HepG2 (cell line): ENCODE measurements at regions not wholly inside any gene's neighbourhood (a gene's known extent, or its start where the extent isn't known, plus 50 kb on each side); places are given as distances from the start of the nearest gene placed in this dataset.

Experiments
- ATAC-seq: fragments of 200-7000 bp; cut with Tn5 transposase; 3 replicates; pipeline ENCODE4 v1.9.1; 2020; ENCODE audit warnings: mild to moderate bottlenecking, moderate library complexity
- BruUV-seq: library from RNA; stranded (reverse); fragments of 400-500 nt; replicated peaks from 2 replicates; lab custom pipeline; 2021; lab: Mats Ljungman, UMichigan
- CTCF ChIA-PET: fragments of 300-600 bp; formaldehyde crosslinking; extraction: SDS; loops from one replicate; lab custom pipeline; 2021; ENCODE audit warnings: low total read pairs, inconsistent platforms, low intra/inter-chr PET ratio; lab: Yijun Ruan, JAX
- POLR2A ChIA-PET: fragments of 350-600 bp; sonication (Branson Sonifier 250); formaldehyde crosslinking; loops from one replicate; lab custom pipeline; 2020; ENCODE audit warnings: antibody characterized with exemption, inconsistent platforms; lab: Yijun Ruan, JAX
- DNase-seq: peaks from one replicate; pipeline ENCODE4 v3.0.0-alpha.2; 2015; ENCODE audit warnings: low spot score
- FAIRE-seq: peaks from 3 replicates; lab custom pipeline; 2011; peaks lifted over from hg19 to GRCh38; lab: Jason Lieb, UNC
- H2AFZ ChIP-seq: one replicate; pipeline ENCODE4 v1.6.1; 2011; ENCODE audit warnings: low read length, inconsistent platforms
- H3K27ac ChIP-seq: fragments of 300-600 bp; 3 replicates; pipeline ENCODE4 v1.8.0; 2011; ENCODE audit warnings: mixed run types, mild to moderate bottlenecking, mixed read lengths, low read length, inconsistent platforms; ENCODE audit not compliant: insufficient read depth; ENCODE audit errors: extremely low read length
- H3K27me3 ChIP-seq, 2 experiments: fragments of 200-600 bp in 1 of 2; 2 replicates in 1 of 2; 3 replicates in 1 of 2; pipeline versions ENCODE4 v1.6.0 to v1.8.0; 2011; ENCODE audit warnings: low read length in 2 of 2, mild to moderate bottlenecking in 2 of 2, moderate library complexity in 2 of 2, inconsistent platforms in 1 of 2; ENCODE audit not compliant: insufficient read depth in 2 of 2, control insufficient read depth in 1 of 2
- H3K36me3 ChIP-seq, 2 experiments: fragments of 200-600 bp in 1 of 2; replicated peaks in 1 of 2; 2 replicates in 1 of 2; 3 replicates in 1 of 2; pipeline versions ENCODE4 v1.5.1 to v1.8.0; 2011; ENCODE audit warnings: low read length in 2 of 2, inconsistent platforms in 1 of 2; ENCODE audit not compliant: insufficient read depth in 2 of 2, control insufficient read depth in 1 of 2
- H3K4me1 ChIP-seq: 2 replicates; pipeline ENCODE4 v1.5.1; 2012; ENCODE audit warnings: low read length, inconsistent platforms; ENCODE audit not compliant: insufficient read depth
- H3K4me2 ChIP-seq: 2 replicates; pipeline ENCODE4 v1.6.0; 2011; ENCODE audit warnings: low read depth, low read length, inconsistent platforms
- H3K4me3 ChIP-seq, 3 experiments: fragments of 200-600 bp in 1 of 3; sonication (generic), shearing (Covaris generic) in 1 of 3; replicated peaks in 1 of 3; 2 replicates each; pipeline ENCODE4 v1.5.1; 2011 to 2016; ENCODE audit warnings: low read length in 3 of 3, inconsistent platforms in 2 of 3, low read depth in 2 of 3, mild to moderate bottlenecking in 2 of 3, control low read depth in 1 of 3, mixed read lengths in 1 of 3; ENCODE audit not compliant: insufficient read depth in 1 of 3
- H3K79me2 ChIP-seq: one replicate; pipeline ENCODE4 v1.6.1; 2011; ENCODE audit warnings: low read length, inconsistent platforms; ENCODE audit not compliant: insufficient read depth
- H3K9ac ChIP-seq: 2 replicates; pipeline ENCODE4 v1.6.0; 2011; ENCODE audit warnings: mild to moderate bottlenecking, low read depth, low read length, inconsistent platforms; ENCODE audit not compliant: insufficient read depth
- H3K9me3 ChIP-seq: 2 replicates; pipeline ENCODE4 v1.5.1; 2012; ENCODE audit warnings: mild to moderate bottlenecking, low read length
- H4K20me1 ChIP-seq: 2 replicates; pipeline ENCODE4 v1.6.0; 2011; ENCODE audit warnings: inconsistent platforms, mild to moderate bottlenecking, low read length, moderate library complexity; ENCODE audit not compliant: insufficient read depth
- CC2D1A ChIP-seq: sonication (generic); formaldehyde crosslinking; IDR thresholded peaks from 2 replicates; pipeline ENCODE4 v1.8.1; 2023; ENCODE audit warnings: mild to moderate bottlenecking, missing genetic modification reagents
- CERS6 ChIP-seq: sonication (generic); formaldehyde crosslinking; IDR thresholded peaks from 2 replicates; pipeline ENCODE4 v1.5.0; 2020; ENCODE audit warnings: missing genetic modification reagents
- ELF3 ChIP-seq: IDR thresholded peaks from 2 replicates; pipeline ENCODE4 v1.6.1; 2016; ENCODE audit warnings: missing genetic modification reagents, missing compliant biosample characterization
- IRF9 ChIP-seq: sonication (generic); formaldehyde crosslinking; IDR thresholded peaks from 2 replicates; pipeline ENCODE4 v1.8.0; 2022; ENCODE audit warnings: missing genetic modification reagents, mild to moderate bottlenecking, borderline replicate concordance
- MTF1 ChIP-seq: sonication (generic); formaldehyde crosslinking; IDR thresholded peaks from 2 replicates; pipeline ENCODE4 v1.5.0; 2020; ENCODE audit warnings: missing genetic modification reagents
- ZFX ChIP-seq: sonication (generic); formaldehyde crosslinking; IDR thresholded peaks from 2 replicates; pipeline ENCODE4 v1.4.0; 2020; ENCODE audit warnings: mild to moderate bottlenecking, low read depth, missing genetic modification reagents, moderate library complexity
- ZNF564 ChIP-seq: sonication (generic); formaldehyde crosslinking; IDR thresholded peaks from 2 replicates; pipeline ENCODE4 v1.8.1; 2023; ENCODE audit warnings: mild to moderate bottlenecking, missing genetic modification reagents
- ZZZ3 ChIP-seq: sonication (generic); formaldehyde crosslinking; IDR thresholded peaks from 2 replicates; pipeline ENCODE4 v1.4.0; 2020; ENCODE audit warnings: missing genetic modification reagents, mild to moderate bottlenecking, borderline replicate concordance
- WGBS: methylation state at CpG from one replicate; pipeline ENCODE4 v1.1.6; 2017; ENCODE audit warnings: low lambda C conversion rate; 5-methylcytosine and 5-hydroxymethylcytosine counted together
- in situ Hi-C: cut with HindIII; loops from 2 replicates; pipeline ENCODE4 v1.10.0; 2017; ENCODE audit warnings: low pct_unique_long_range_greater_than_20kb; ENCODE audit not compliant: extremely low pct_ligation_motif_present
- intact Hi-C: fragments of 100-400 bp; cut with micrococcal nuclease; formaldehyde crosslinking; loops from one replicate; pipeline ENCODE4 v1.10.0; 2022; ENCODE audit not compliant: unreplicated experiment
- TF ChIP-seq, protein P1 (sequence below): fragments of 450-650 bp; IDR thresholded peaks from 2 replicates; pipeline ENCODE4 v1.6.1; 2016
- TF ChIP-seq, protein P2 (sequence below): sonication (generic); formaldehyde crosslinking; IDR thresholded peaks from 2 replicates; pipeline ENCODE4 v1.4.0; 2020; ENCODE audit warnings: mild to moderate bottlenecking, low read depth, missing genetic modification reagents
- TF ChIP-seq, protein P3 (sequence below): sonication (generic); formaldehyde crosslinking; IDR thresholded peaks from 2 replicates; pipeline ENCODE4 v1.5.0; 2020; ENCODE audit warnings: missing genetic modification reagents

- TF ChIP-seq, protein P1, sequence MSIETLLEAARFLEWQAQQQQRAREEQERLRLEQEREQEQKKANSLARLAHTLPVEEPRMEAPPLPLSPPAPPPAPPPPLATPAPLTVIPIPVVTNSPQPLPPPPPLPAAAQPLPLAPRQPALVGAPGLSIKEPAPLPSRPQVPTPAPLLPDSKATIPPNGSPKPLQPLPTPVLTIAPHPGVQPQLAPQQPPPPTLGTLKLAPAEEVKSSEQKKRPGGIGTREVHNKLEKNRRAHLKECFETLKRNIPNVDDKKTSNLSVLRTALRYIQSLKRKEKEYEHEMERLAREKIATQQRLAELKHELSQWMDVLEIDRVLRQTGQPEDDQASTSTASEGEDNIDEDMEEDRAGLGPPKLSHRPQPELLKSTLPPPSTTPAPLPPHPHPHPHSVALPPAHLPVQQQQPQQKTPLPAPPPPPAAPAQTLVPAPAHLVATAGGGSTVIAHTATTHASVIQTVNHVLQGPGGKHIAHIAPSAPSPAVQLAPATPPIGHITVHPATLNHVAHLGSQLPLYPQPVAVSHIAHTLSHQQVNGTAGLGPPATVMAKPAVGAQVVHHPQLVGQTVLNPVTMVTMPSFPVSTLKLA = no peak
- TF ChIP-seq CERS6 = no peak
- TF ChIP-seq, protein P2, sequence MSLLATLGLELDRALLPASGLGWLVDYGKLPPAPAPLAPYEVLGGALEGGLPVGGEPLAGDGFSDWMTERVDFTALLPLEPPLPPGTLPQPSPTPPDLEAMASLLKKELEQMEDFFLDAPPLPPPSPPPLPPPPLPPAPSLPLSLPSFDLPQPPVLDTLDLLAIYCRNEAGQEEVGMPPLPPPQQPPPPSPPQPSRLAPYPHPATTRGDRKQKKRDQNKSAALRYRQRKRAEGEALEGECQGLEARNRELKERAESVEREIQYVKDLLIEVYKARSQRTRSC = no peak
These were observed 562.1 kb downstream of the NPHP4 start (continued) for GRCh38 chr1:5430136-5430535.

GRCh38 chr1:5428351-5428750, 563.9 kb downstream of the NPHP4 start:
- no peaks in the 10 kb centered on the region for H4K20me1 ChIP-seq
- FAIRE-seq = no peak
- no peak for DNase-seq
- H3K27ac ChIP-seq = no peak overlapping the region
- ATAC-seq = no peak
- in situ Hi-C loops (no loop called here), intact Hi-C loops (no loop called here)
- H3K27me3 ChIP-seq = peaks cover 10 to 91% of the 10 kb centered on the region in 2 experiments; a peak in 4 of 5 replicates
- ChIA-PET CTCF (no interaction called here), POLR2A (no interaction called here)
- no peaks in the 10 kb centered on the region for H3K9me3 ChIP-seq
- H3K9ac ChIP-seq = no peak overlapping the region
- no peak overlapping the region for H3K4me3 ChIP-seq
- H3K4me1 ChIP-seq = peaks cover 10% of the 10 kb centered on the region
- no peak overlapping the region for H2AFZ ChIP-seq
- H3K79me2 ChIP-seq = no peaks in the 10 kb centered on the region
- no TSS peak for BruUV-seq
- no peaks in the 10 kb centered on the region for H3K36me3 ChIP-seq
- TF ChIP-seq MTF1 (CRISPR knock-in tag) (no peak), ZFX (no peak), ZNF564 (CRISPR knock-in tag) (no peak), ELF3 (CRISPR knock-in tag) (no peak), IRF9 (CRISPR knock-in tag) (no peak), ZZZ3 (no peak), CC2D1A (no peak)
- TF ChIP-seq, protein P3, sequence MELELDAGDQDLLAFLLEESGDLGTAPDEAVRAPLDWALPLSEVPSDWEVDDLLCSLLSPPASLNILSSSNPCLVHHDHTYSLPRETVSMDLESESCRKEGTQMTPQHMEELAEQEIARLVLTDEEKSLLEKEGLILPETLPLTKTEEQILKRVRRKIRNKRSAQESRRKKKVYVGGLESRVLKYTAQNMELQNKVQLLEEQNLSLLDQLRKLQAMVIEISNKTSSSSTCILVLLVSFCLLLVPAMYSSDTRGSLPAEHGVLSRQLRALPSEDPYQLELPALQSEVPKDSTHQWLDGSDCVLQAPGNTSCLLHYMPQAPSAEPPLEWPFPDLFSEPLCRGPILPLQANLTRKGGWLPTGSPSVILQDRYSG (CRISPR knock-in tag) = no peak
- whole genome bisulfite sequencing = under 1% methylated on average over 7 of the region's 7 CpGs
- no peak overlapping the region for H3K4me2 ChIP-seq
